ENCODE measurements at regions not wholly inside any gene's neighbourhood (a gene's known extent, or its start where the extent isn't known, plus 50 kb on each side); places are given as distances from the start of the nearest gene placed in this dataset.

DNA sequence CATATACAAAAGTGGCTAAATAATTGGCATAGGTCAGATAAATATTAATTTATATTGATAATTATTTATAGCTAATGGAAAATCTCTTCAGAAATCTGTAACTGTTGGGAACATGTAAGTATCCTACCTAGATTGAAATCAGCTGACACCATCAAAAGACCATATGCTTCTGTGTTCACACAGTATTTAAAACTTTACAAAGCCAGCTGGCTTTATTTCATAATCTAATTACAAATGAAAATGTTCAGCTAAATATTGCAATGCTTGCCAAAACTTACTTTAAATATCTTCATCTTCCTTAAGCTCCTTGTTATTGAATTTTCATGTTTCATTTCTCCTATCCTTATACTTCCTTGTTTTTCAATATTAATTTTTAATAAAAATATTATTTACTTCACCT lies 190.9 kb upstream of the DOK6 start:
- H2AFZ ChIP-seq (ENCODE audit: low read length) = no peak overlapping the region
- no peaks in the 10 kb centered on the region for H3K4me1 ChIP-seq (ENCODE audit: control insufficient read depth, extremely low read depth, insufficient read depth, low read length)
- no peak for DNase-seq (ENCODE audit: low read depth in 2 of 2)
- H3K4me3 ChIP-seq (replicated peaks in 1 of 4; ENCODE audit: control extremely low read depth in 1 of 4, insufficient read depth in 1 of 4, low read depth in 3 of 4, low read length in 4 of 4) = no peak overlapping the region
- TF ChIP-seq EZH2 (IDR thresholded peaks at IDR 0.05; ENCODE audit: low read length, missing control alignments) = no peak
- TF ChIP-seq, protein P1, sequence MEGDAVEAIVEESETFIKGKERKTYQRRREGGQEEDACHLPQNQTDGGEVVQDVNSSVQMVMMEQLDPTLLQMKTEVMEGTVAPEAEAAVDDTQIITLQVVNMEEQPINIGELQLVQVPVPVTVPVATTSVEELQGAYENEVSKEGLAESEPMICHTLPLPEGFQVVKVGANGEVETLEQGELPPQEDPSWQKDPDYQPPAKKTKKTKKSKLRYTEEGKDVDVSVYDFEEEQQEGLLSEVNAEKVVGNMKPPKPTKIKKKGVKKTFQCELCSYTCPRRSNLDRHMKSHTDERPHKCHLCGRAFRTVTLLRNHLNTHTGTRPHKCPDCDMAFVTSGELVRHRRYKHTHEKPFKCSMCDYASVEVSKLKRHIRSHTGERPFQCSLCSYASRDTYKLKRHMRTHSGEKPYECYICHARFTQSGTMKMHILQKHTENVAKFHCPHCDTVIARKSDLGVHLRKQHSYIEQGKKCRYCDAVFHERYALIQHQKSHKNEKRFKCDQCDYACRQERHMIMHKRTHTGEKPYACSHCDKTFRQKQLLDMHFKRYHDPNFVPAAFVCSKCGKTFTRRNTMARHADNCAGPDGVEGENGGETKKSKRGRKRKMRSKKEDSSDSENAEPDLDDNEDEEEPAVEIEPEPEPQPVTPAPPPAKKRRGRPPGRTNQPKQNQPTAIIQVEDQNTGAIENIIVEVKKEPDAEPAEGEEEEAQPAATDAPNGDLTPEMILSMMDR (conservative IDR thresholded peaks at IDR 0.05 in 1 of 2, IDR thresholded peaks at IDR 0.05 in 1 of 2; ENCODE audit: low read depth in 1 of 2, low read length in 2 of 2) = no peak
- H3K9ac ChIP-seq (ENCODE audit: insufficient read depth, low read length) = no peak overlapping the region
- H3K79me2 ChIP-seq (ENCODE audit: control insufficient read depth, insufficient read depth, low read length) = no peaks in the 10 kb centered on the region
- H4K20me1 ChIP-seq (ENCODE audit: control insufficient read depth, extremely low read depth, insufficient read depth, low read length) = no peaks in the 10 kb centered on the region
- H3K9me3 ChIP-seq (ENCODE audit: control insufficient read depth, insufficient read depth, low read depth, low read length) = no peaks in the 10 kb centered on the region
- H3K27ac ChIP-seq (ENCODE audit: insufficient read depth, low read length) = no peak overlapping the region
- H3K4me2 ChIP-seq (ENCODE audit: extremely low read depth, insufficient read depth, low read length) = no peak overlapping the region
- H3K36me3 ChIP-seq (ENCODE audit: control insufficient read depth, insufficient read depth, low read length) = no peaks in the 10 kb centered on the region
- H3K27me3 ChIP-seq (ENCODE audit: control insufficient read depth, insufficient read depth, low read length) = no peaks in the 10 kb centered on the region

DNA sequence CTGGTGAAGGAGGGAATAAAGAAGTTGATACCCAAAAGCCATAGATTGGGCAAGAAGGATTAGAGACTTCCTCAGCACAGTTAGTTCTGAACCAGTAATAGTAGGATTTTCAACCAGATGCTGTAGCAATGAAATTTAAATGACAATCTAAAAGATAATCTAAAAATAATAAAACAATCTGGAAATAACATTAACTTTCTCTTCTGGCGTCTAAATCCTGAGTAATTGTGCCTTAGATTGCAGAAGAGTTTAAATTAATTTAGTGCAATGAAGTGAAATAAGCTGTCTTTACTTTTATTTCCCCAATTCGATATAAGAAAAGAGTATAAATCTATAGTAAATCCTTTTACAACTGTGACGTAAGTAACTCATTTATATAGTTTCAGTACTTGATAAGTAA lies 186.8 kb upstream of the DOK6 start:
- Histone ChIP-seq H3K4me2 (ENCODE audit: extremely low read depth, insufficient read depth, low read length) (no peak overlapping the region), H3K79me2 (ENCODE audit: control insufficient read depth, insufficient read depth, low read length) (no peaks in the 10 kb centered on the region), H3K9ac (ENCODE audit: insufficient read depth, low read length) (no peak overlapping the region), H3K4me3 (replicated peaks in 1 of 4; ENCODE audit: control extremely low read depth in 1 of 4, insufficient read depth in 1 of 4, low read depth in 3 of 4, low read length in 4 of 4) (no peak overlapping the region), H4K20me1 (ENCODE audit: control insufficient read depth, extremely low read depth, insufficient read depth, low read length) (no peaks in the 10 kb centered on the region), H2AFZ (ENCODE audit: low read length) (no peak overlapping the region), H3K36me3 (ENCODE audit: control insufficient read depth, insufficient read depth, low read length) (no peaks in the 10 kb centered on the region), H3K4me1 (ENCODE audit: control insufficient read depth, extremely low read depth, insufficient read depth, low read length) (no peaks in the 10 kb centered on the region), H3K27me3 (ENCODE audit: control insufficient read depth, insufficient read depth, low read length) (no peaks in the 10 kb centered on the region), H3K9me3 (ENCODE audit: control insufficient read depth, insufficient read depth, low read depth, low read length) (no peaks in the 10 kb centered on the region), H3K27ac (ENCODE audit: insufficient read depth, low read length) (no peak overlapping the region)
- DNase-seq (ENCODE audit: low read depth in 2 of 2) = no peak
- no peak for TF ChIP-seq EZH2 (IDR thresholded peaks at IDR 0.05; ENCODE audit: low read length, missing control alignments)
- TF ChIP-seq, protein P1 (conservative IDR thresholded peaks at IDR 0.05 in 1 of 2, IDR thresholded peaks at IDR 0.05 in 1 of 2; ENCODE audit: low read depth in 1 of 2, low read length in 2 of 2) = no peak

GRCh38 chr18:69215161-69215560 lies 185.5 kb upstream of the DOK6 start:
- TF ChIP-seq, protein P1 (conservative IDR thresholded peaks at IDR 0.05 in 1 of 2, IDR thresholded peaks at IDR 0.05 in 1 of 2; ENCODE audit: low read depth in 1 of 2, low read length in 2 of 2) = no peak
- TF ChIP-seq EZH2 (IDR thresholded peaks at IDR 0.05; ENCODE audit: low read length, missing control alignments) = no peak
- H3K4me1 ChIP-seq (ENCODE audit: control insufficient read depth, extremely low read depth, insufficient read depth, low read length) = no peaks in the 10 kb centered on the region
- no peaks in the 10 kb centered on the region for H3K36me3 ChIP-seq (ENCODE audit: control insufficient read depth, insufficient read depth, low read length)
- DNase-seq (ENCODE audit: low read depth in 2 of 2) = no peak
- H3K4me3 ChIP-seq (replicated peaks in 1 of 4; ENCODE audit: control extremely low read depth in 1 of 4, insufficient read depth in 1 of 4, low read depth in 3 of 4, low read length in 4 of 4) = no peak overlapping the region
- H3K79me2 ChIP-seq (ENCODE audit: control insufficient read depth, insufficient read depth, low read length) = no peaks in the 10 kb centered on the region
- no peaks in the 10 kb centered on the region for H3K9me3 ChIP-seq (ENCODE audit: control insufficient read depth, insufficient read depth, low read depth, low read length)
- no peak overlapping the region for H3K9ac ChIP-seq (ENCODE audit: insufficient read depth, low read length)
- H2AFZ ChIP-seq (ENCODE audit: low read length) = no peak overlapping the region
- no peaks in the 10 kb centered on the region for H4K20me1 ChIP-seq (ENCODE audit: control insufficient read depth, extremely low read depth, insufficient read depth, low read length)
- H3K27me3 ChIP-seq (ENCODE audit: control insufficient read depth, insufficient read depth, low read length) = no peaks in the 10 kb centered on the region
- H3K27ac ChIP-seq (ENCODE audit: insufficient read depth, low read length) = no peak overlapping the region
- no peak overlapping the region for H3K4me2 ChIP-seq (ENCODE audit: extremely low read depth, insufficient read depth, low read length)

Measured in fibroblast of lung (primary cell).